ENCODE measurements at regions not wholly inside any gene's neighbourhood (a gene's known extent, or its start where the extent isn't known, plus 50 kb on each side); places are given as distances from the start of the nearest gene placed in this dataset.

DNA sequence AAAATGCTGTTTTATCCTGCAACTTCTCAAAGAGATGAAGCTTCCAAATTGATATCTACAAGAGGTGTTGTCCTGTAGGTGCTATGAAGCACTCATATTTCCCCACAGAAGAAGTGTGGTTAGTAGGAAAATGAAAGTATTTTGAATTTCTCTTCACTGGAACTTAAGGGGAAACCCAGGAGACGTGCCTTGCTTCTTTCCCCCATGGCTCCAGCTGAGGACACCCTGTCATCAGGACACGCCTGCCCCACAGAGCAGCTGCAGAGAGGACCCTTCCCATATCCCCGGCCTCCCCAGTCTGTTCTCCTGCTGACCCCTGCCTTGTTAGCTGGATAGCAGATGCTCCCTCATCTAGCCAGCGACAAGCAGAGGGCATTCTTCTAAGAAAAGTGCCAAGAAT, 371.3 kb downstream of the COG6 start:
- no peak overlapping the region for H3K4me3 Mint-ChIP-seq

DNA sequence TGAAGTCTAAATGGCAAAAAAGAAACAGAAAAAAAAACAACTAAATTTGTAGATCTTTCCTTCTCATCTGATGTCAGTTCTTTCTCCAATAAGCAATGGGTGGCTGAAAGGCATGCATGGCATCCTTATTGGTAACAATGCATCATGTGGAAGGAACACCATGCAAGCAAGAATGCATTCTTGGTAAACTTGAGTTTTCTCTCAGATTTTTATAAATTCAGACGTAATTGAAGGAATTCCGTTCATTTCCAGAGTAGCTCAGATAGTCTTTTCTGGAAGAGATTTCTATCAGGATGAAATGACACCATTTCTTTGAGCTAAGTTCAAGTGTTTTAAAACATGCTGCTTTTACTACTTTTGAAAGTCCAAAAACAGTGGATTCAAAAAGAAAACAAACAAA, 373.0 kb downstream of the COG6 start:
- no peak for DNase-seq
- peaks cover 0 to 5% (median 0%) of the 10 kb centered on the region in 3 donors for H3K27me3 Mint-ChIP-seq (ENCODE audit: low read depth in 3 of 3)
- peaks cover 3% of the 10 kb centered on the region for H3K4me1 Mint-ChIP-seq
- Histone ChIP-seq H3K9me3 (replicated peaks in 1 of 2; ENCODE audit: control insufficient read depth in 1 of 2, insufficient read depth in 1 of 2, low read length in 2 of 2) (no peaks in the 10 kb centered on the region), H2AFZ (ENCODE audit: insufficient read depth, low read depth, low read length, poor library complexity, severe bottlenecking) (no peak overlapping the region), H3K9ac (ENCODE audit: insufficient read depth, low read length, poor library complexity, severe bottlenecking) (no peak overlapping the region), H3K36me3 (replicated peaks in 1 of 2; ENCODE audit: control insufficient read depth in 1 of 2, insufficient read depth in 2 of 2, low read length in 2 of 2) (no peaks in the 10 kb centered on the region), H3K4me2 (replicated peaks; ENCODE audit: extremely low read depth, low read length, poor library complexity, severe bottlenecking) (no peak overlapping the region), H4K20me1 (ENCODE audit: insufficient read depth, low read length) (no peaks in the 10 kb centered on the region), H3K27me3 (ENCODE audit: control insufficient read depth in 2 of 2, insufficient read depth in 2 of 2, low read length in 2 of 2) (no peaks in the 10 kb centered on the region), H3K4me1 (ENCODE audit: control insufficient read depth in 1 of 2, insufficient read depth in 2 of 2, low read length in 2 of 2) (no peaks in the 10 kb centered on the region), H3K27ac (ENCODE audit: low read depth in 1 of 2, low read length in 2 of 2) (no peak overlapping the region), H3K79me2 (ENCODE audit: insufficient read depth, low read length) (no peaks in the 10 kb centered on the region), H3K4me3 (replicated peaks in 1 of 3; ENCODE audit: low read depth in 2 of 3, low read length in 3 of 3) (no peak overlapping the region)
- H3K4me3 Mint-ChIP-seq = no peak overlapping the region
- no peak overlapping the region for H3K27ac Mint-ChIP-seq
- H3K9me3 Mint-ChIP-seq = peaks cover 0 to 8% (median 0%) of the 10 kb centered on the region in 7 donors
- WGBS (ENCODE audit: insufficient coverage) = 100% methylated on average over 2 of the region's 2 CpGs
- TF ChIP-seq CTCF (IDR thresholded peaks at IDR 0.05) = no peak
- no peaks in the 10 kb centered on the region for H3K36me3 Mint-ChIP-seq
- intact Hi-C loops (cut with micrococcal nuclease) = no loop called here

More for the DNA sequence above, 371.3 kb downstream of the COG6 start:
- Mint-ChIP-seq H3K9me3 (peaks cover 0 to 8% (median 0%) of the 10 kb centered on the region in 7 donors), H3K27me3 (ENCODE audit: low read depth in 3 of 3) (peaks cover 0 to under 1% (median 0%) of the 10 kb centered on the region in 3 donors), H3K4me1 (peaks cover 3% of the 10 kb centered on the region), H3K27ac (no peak overlapping the region), H3K36me3 (no peaks in the 10 kb centered on the region)
- H3K79me2 ChIP-seq (ENCODE audit: insufficient read depth, low read length) = no peaks in the 10 kb centered on the region
- no peak overlapping the region for H3K4me2 ChIP-seq (replicated peaks; ENCODE audit: extremely low read depth, low read length, poor library complexity, severe bottlenecking)
- H3K9me3 ChIP-seq (replicated peaks in 1 of 2; ENCODE audit: control insufficient read depth in 1 of 2, insufficient read depth in 1 of 2, low read length in 2 of 2) = no peaks in the 10 kb centered on the region
- DNase-seq = no peak
- intact Hi-C loops (cut with micrococcal nuclease) = no loop called here
- H2AFZ ChIP-seq (ENCODE audit: insufficient read depth, low read depth, low read length, poor library complexity, severe bottlenecking) = no peak overlapping the region
- no peak overlapping the region for H3K9ac ChIP-seq (ENCODE audit: insufficient read depth, low read length, poor library complexity, severe bottlenecking)
- no peaks in the 10 kb centered on the region for H3K27me3 ChIP-seq (ENCODE audit: control insufficient read depth in 2 of 2, insufficient read depth in 2 of 2, low read length in 2 of 2)
- no peak overlapping the region for H3K27ac ChIP-seq (ENCODE audit: low read depth in 1 of 2, low read length in 2 of 2)
- no peaks in the 10 kb centered on the region for H4K20me1 ChIP-seq (ENCODE audit: insufficient read depth, low read length)
- no peak for TF ChIP-seq CTCF (IDR thresholded peaks at IDR 0.05)
- no peaks in the 10 kb centered on the region for H3K4me1 ChIP-seq (ENCODE audit: control insufficient read depth in 1 of 2, insufficient read depth in 2 of 2, low read length in 2 of 2)
- H3K36me3 ChIP-seq (replicated peaks in 1 of 2; ENCODE audit: control insufficient read depth in 1 of 2, insufficient read depth in 2 of 2, low read length in 2 of 2) = no peaks in the 10 kb centered on the region
- whole genome bisulfite sequencing (ENCODE audit: insufficient coverage) = 82% methylated on average over 2 of the region's 4 CpGs
- no peak overlapping the region for H3K4me3 ChIP-seq (replicated peaks in 1 of 3; ENCODE audit: low read depth in 2 of 3, low read length in 3 of 3)
